HepG2 (cell line): ENCODE measurements at regions not wholly inside any gene's neighbourhood (a gene's known extent, or its start where the extent isn't known, plus 50 kb on each side); places are given as distances from the start of the nearest gene placed in this dataset.

Experiments
- AKAP8 ChIP-seq: sonication (generic); formaldehyde crosslinking; IDR thresholded peaks from 2 replicates; pipeline ENCODE4 v1.5.1; 2020; ENCODE audit warnings: mild to moderate bottlenecking, missing genetic modification reagents
- ARNT2 ChIP-seq: sonication (generic); formaldehyde crosslinking; IDR thresholded peaks from 2 replicates; pipeline ENCODE4 v1.8.0; 2022; ENCODE audit warnings: mild to moderate bottlenecking, low read depth, missing genetic modification reagents, moderate library complexity
- FOXP4 ChIP-seq: sonication (generic); formaldehyde crosslinking; IDR thresholded peaks from 2 replicates; pipeline ENCODE4 v1.4.0; 2020; ENCODE audit warnings: missing genetic modification reagents
- KDM5A ChIP-seq: fragments of 200-600 bp; sonication (generic); IDR thresholded peaks from 2 replicates; pipeline ENCODE4 v1.7.0; 2018; ENCODE audit warnings: antibody characterized with exemption, mild to moderate bottlenecking, low read length, borderline replicate concordance
- KDM5B ChIP-seq: sonication (generic); formaldehyde crosslinking; IDR thresholded peaks from 2 replicates; pipeline ENCODE4 v1.4.0; 2020; ENCODE audit warnings: missing genetic modification reagents, mild to moderate bottlenecking, borderline replicate concordance
- NCOA1 ChIP-seq: sonication (generic); formaldehyde crosslinking; IDR thresholded peaks from 2 replicates; pipeline ENCODE4 v1.9.0; 2021; ENCODE audit warnings: missing genetic modification reagents
- REXO4 ChIP-seq: sonication (generic); formaldehyde crosslinking; IDR thresholded peaks from 2 replicates; pipeline ENCODE4 v1.8.0; 2022; ENCODE audit warnings: missing genetic modification reagents, mild to moderate bottlenecking, borderline replicate concordance
- SALL2 ChIP-seq: sonication (generic); formaldehyde crosslinking; IDR thresholded peaks from 2 replicates; pipeline ENCODE4 v1.8.1; 2023; ENCODE audit warnings: mild to moderate bottlenecking, missing genetic modification reagents, inconsistent platforms
- SATB2 ChIP-seq: sonication (generic); formaldehyde crosslinking; IDR thresholded peaks from 2 replicates; pipeline ENCODE4 v1.5.0; 2020; ENCODE audit warnings: missing genetic modification reagents
- SNAPC5 ChIP-seq: sonication (generic); formaldehyde crosslinking; IDR thresholded peaks from 2 replicates; pipeline ENCODE4 v1.8.1; 2023; ENCODE audit warnings: mild to moderate bottlenecking, missing genetic modification reagents, borderline replicate concordance
- TOPORS ChIP-seq: sonication (generic); formaldehyde crosslinking; IDR thresholded peaks from 2 replicates; pipeline ENCODE4 v1.8.0; 2023; ENCODE audit warnings: mild to moderate bottlenecking, missing genetic modification reagents
- TSC22D2 ChIP-seq: sonication (generic); formaldehyde crosslinking; IDR thresholded peaks from 2 replicates; pipeline ENCODE4 v1.5.1; 2020; ENCODE audit warnings: missing genetic modification reagents, mild to moderate bottlenecking, borderline replicate concordance
- ZBTB40 ChIP-seq, 2 experiments: fragments of 450-650 bp in 1 of 2; sonication (generic) in 1 of 2; formaldehyde crosslinking in 1 of 2; IDR thresholded peaks; 2 replicates each; pipeline versions ENCODE4 v1.6.1 to v1.8.0; 2016 to 2022; ENCODE audit warnings: antibody characterized with exemption in 1 of 2, mild to moderate bottlenecking in 1 of 2, missing genetic modification reagents in 1 of 2
- ZKSCAN1 ChIP-seq: fragments of 150-350 bp; IDR thresholded peaks from 2 replicates; pipeline ENCODE4 v1.6.1; 2014; ENCODE audit warnings: low read length
- ZNF460 ChIP-seq: sonication (generic); formaldehyde crosslinking; IDR thresholded peaks from 2 replicates; pipeline ENCODE4 v1.5.1; 2020; ENCODE audit warnings: missing genetic modification reagents, mild to moderate bottlenecking, borderline replicate concordance
- ZNF547 ChIP-seq: sonication (generic); formaldehyde crosslinking; IDR thresholded peaks from 2 replicates; pipeline ENCODE4 v1.5.1; 2020; ENCODE audit warnings: mild to moderate bottlenecking, missing genetic modification reagents
- ZSCAN25 ChIP-seq: sonication (generic); formaldehyde crosslinking; IDR thresholded peaks from 2 replicates; pipeline ENCODE4 v1.8.0; 2022; ENCODE audit warnings: mild to moderate bottlenecking, missing genetic modification reagents

GRCh38 chr2:43018179-43019024 is 208.0 kb downstream of the ZFP36L2 start (continued):
- no peak for TF ChIP-seq ZBTB40 (IDR thresholded peaks at IDR 0.05)
- TF ChIP-seq ZBTB40 (CRISPR knock-in tag; IDR thresholded peaks at IDR 0.05): no peak; the same call in none of the 2 replicates
- peak; percentile 94 for TF ChIP-seq ZSCAN25 (CRISPR knock-in tag)
- no peak for TF ChIP-seq ZNF547
- TF ChIP-seq NCOA1 (CRISPR knock-in tag): peak; percentile 90; the same call in 1 of the 2 replicates
- no peak for TF ChIP-seq REXO4 (CRISPR knock-in tag)
- peak; percentile 68; the same call in 1 of the 2 replicates for TF ChIP-seq KDM5B (CRISPR knock-in tag)
- TF ChIP-seq SATB2 (CRISPR knock-in tag): no peak
- 0 out of 2 replicates have a peak, but pooled peaks have one; percentile 47 for TF ChIP-seq TOPORS
- no peak for TF ChIP-seq SNAPC5 (CRISPR knock-in tag)
- TF ChIP-seq ARNT2: peak; percentile 52; the same call in 1 of the 2 replicates
- TF ChIP-seq SALL2: 0 out of 2 replicates have a peak, but pooled peaks have one; percentile 68
- TF ChIP-seq TSC22D2: 0 out of 2 replicates have a peak, but pooled peaks have one; percentile 79
- peak; percentile 26; the same call in 1 of the 2 replicates for TF ChIP-seq ZNF460
- 0 out of 2 replicates have a peak, but pooled peaks have one; percentile 39 for TF ChIP-seq ZKSCAN1
- TF ChIP-seq AKAP8: peak; percentile 64; the same call in 1 of the 2 replicates
- peak; percentile 91 for TF ChIP-seq FOXP4 (CRISPR knock-in tag)
- TF ChIP-seq KDM5A: no peak
